Gastroesophageal sphincter (tissue), 3 donors: ENCODE measurements at regions not wholly inside any gene's neighbourhood (a gene's known extent, or its start where the extent isn't known, plus 50 kb on each side); places are given as distances from the start of the nearest gene placed in this dataset.

Experiments
- CTCF ChIP-seq, 4 experiments: fragments of 200-600 bp in 2 of 4; fragments of 450-650 bp in 2 of 4; sonication (generic) in 1 of 4; IDR thresholded peaks; one replicate each; pipeline ENCODE4 v1.5.1; 2017 to 2019; ENCODE audit warnings: antibody characterized with exemption in 4 of 4, mild to moderate bottlenecking in 2 of 4, moderate library complexity in 2 of 4
- EP300 ChIP-seq: sonication (generic); formaldehyde crosslinking; IDR thresholded peaks from one replicate; pipeline ENCODE4 v1.6.1; 2017; ENCODE audit warnings: antibody characterized with exemption, mild to moderate bottlenecking
- POLR2A ChIP-seq, 2 donors: fragments of 450-650 bp; IDR thresholded peaks; one replicate each; pipeline ENCODE4 v1.6.1; 2017; ENCODE audit warnings: antibody characterized with exemption in 2 of 2, mild to moderate bottlenecking in 2 of 2, moderate library complexity in 1 of 2

- no peak for TF ChIP-seq CTCF (IDR thresholded peaks at IDR 0.05)
- no peak for TF ChIP-seq POLR2A (IDR thresholded peaks at IDR 0.05)
- TF ChIP-seq EP300 = no peak
These were observed 615.8 kb downstream of the HTR1A start for GRCh38 chr5:63346451-63346850.
